A549 (cell line): ENCODE measurements at regions not wholly inside any gene's neighbourhood (a gene's known extent, or its start where the extent isn't known, plus 50 kb on each side); places are given as distances from the start of the nearest gene placed in this dataset.

Experiments
- ATAC-seq, 2 experiments: fragments of 200-7000 bp in 1 of 2; fragments of >200 bp in 1 of 2; cut with Nextera tagmentation in 1 of 2; cut with Tn5 transposase in 1 of 2; 3 replicates each; pipeline versions ENCODE4 v1.8.0 to v1.9.1; 2018 to 2020; ENCODE audit warnings: mild to moderate bottlenecking in 1 of 2, moderate library complexity in 1 of 2
- CTCF ChIA-PET: fragments of 300-600 bp; sonication (Branson Sonifier 250); formaldehyde crosslinking; extraction: SDS; loops from one replicate; lab custom pipeline; 2021; ENCODE audit warnings: antibody characterized with exemption, inconsistent platforms; lab: Yijun Ruan, JAX
- POLR2A ChIA-PET: fragments of 350-600 bp; formaldehyde crosslinking; extraction: SDS; loops from one replicate; lab custom pipeline; 2021; ENCODE audit warnings: antibody characterized with exemption, inconsistent platforms; lab: Yijun Ruan, JAX
- DNase-seq, 2 experiments: peaks; one replicate each; pipeline versions ENCODE4 v3.0.0 to v3.0.0-alpha.2; 2011 to 2016; ENCODE audit warnings: low read depth in 1 of 2, low spot score in 1 of 2
- FAIRE-seq: peaks from 2 replicates; lab custom pipeline; 2011; peaks lifted over from hg19 to GRCh38; lab: Jason Lieb, UNC
- H3K27ac ChIP-seq, 2 experiments: fragments of >200 bp; sonication (Bioruptor Twin); formaldehyde crosslinking; 3 replicates each; pipeline ENCODE4 v1.5.1; 2016 to 2017
- H3K4me1 ChIP-seq: fragments of >200 bp; sonication (Bioruptor Twin); formaldehyde crosslinking; 3 replicates; pipeline ENCODE4 v1.6.1; 2016
- H3K4me2 ChIP-seq: fragments of >200 bp; sonication (Bioruptor Twin); formaldehyde crosslinking; 3 replicates; pipeline ENCODE4 v1.6.1; 2016
- H3K4me3 ChIP-seq: fragments of >200 bp; sonication (Bioruptor Twin); formaldehyde crosslinking; 3 replicates; pipeline ENCODE4 v1.5.1; 2016
- H3K9me3 ChIP-seq: fragments of >200 bp; sonication (Bioruptor Twin); formaldehyde crosslinking; 3 replicates; pipeline ENCODE4 v1.6.1; 2016
- BCL3 ChIP-seq: fragments of >200 bp; sonication (Bioruptor Twin); formaldehyde crosslinking; IDR thresholded peaks from 3 replicates; pipeline ENCODE4 v1.6.1; 2016
- CBX8 ChIP-seq: fragments of 200-600 bp; sonication (generic); IDR thresholded peaks from 2 replicates; pipeline ENCODE4 v1.6.1; 2016
- CHD2 ChIP-seq: fragments of 150-350 bp; IDR thresholded peaks from 2 replicates; pipeline ENCODE4 v1.6.1; 2014; ENCODE audit warnings: low read length; ENCODE audit not compliant: partially characterized antibody
- E2F6 ChIP-seq: IDR thresholded peaks from 2 replicates; pipeline ENCODE4 v1.6.1; 2012; ENCODE audit warnings: low read depth, borderline replicate concordance
- EHMT2 ChIP-seq: fragments of 200-600 bp; sonication (generic); IDR thresholded peaks from 2 replicates; pipeline ENCODE4 v1.6.1; 2016; ENCODE audit warnings: antibody characterized with exemption, low read depth, mild to moderate bottlenecking, moderate library complexity
- ESRRA ChIP-seq: fragments of 150-350 bp; IDR thresholded peaks from 2 replicates; pipeline ENCODE4 v1.6.1; 2014; ENCODE audit warnings: mild to moderate bottlenecking, low read length, borderline replicate concordance
- FOSL2 ChIP-seq, 2 experiments: fragments of 450-650 bp in 1 of 2; fragments of >200 bp in 1 of 2; sonication (Bioruptor Twin) in 1 of 2; formaldehyde crosslinking; IDR thresholded peaks; 2 replicates each; pipeline versions ENCODE4 v1.5.0 to v1.6.1; 2016 to 2020; ENCODE audit warnings: mild to moderate bottlenecking in 1 of 2, moderate library complexity in 1 of 2
- FOXS1 ChIP-seq: fragments of 250-450 bp; sonication (Bioruptor Pico); IDR thresholded peaks from 2 replicates; pipeline ENCODE4 v1.5.0; 2020; ENCODE audit warnings: mild to moderate bottlenecking, moderate library complexity
- HDAC2 ChIP-seq: fragments of 200-600 bp; sonication (generic); IDR thresholded peaks from 2 replicates; pipeline ENCODE4 v1.6.1; 2016
- HES2 ChIP-seq: fragments of >200 bp; sonication (Bioruptor Twin); formaldehyde crosslinking; IDR thresholded peaks from 2 replicates; pipeline ENCODE4 v1.6.1; 2016
- HEYL ChIP-seq: fragments of 250-450 bp; sonication (Bioruptor Pico); IDR thresholded peaks from 2 replicates; pipeline ENCODE4 v1.8.0; 2021; ENCODE audit warnings: mild to moderate bottlenecking, moderate library complexity
- HOXA7 ChIP-seq: fragments of 250-450 bp; sonication (Bioruptor Pico); IDR thresholded peaks from 2 replicates; pipeline ENCODE4 v1.5.0; 2020; ENCODE audit warnings: mild to moderate bottlenecking, moderate library complexity
- JUNB ChIP-seq: fragments of >200 bp; sonication (Bioruptor Twin); formaldehyde crosslinking; IDR thresholded peaks from 2 replicates; pipeline ENCODE4 v1.6.1; 2016
- MAFK ChIP-seq: fragments of 450-650 bp; IDR thresholded peaks from 2 replicates; pipeline ENCODE4 v1.6.1; 2014; ENCODE audit not compliant: partially characterized antibody
- MAZ ChIP-seq: fragments of 150-350 bp; IDR thresholded peaks from 2 replicates; pipeline ENCODE4 v1.6.1; 2014; ENCODE audit warnings: antibody characterized with exemption, low read depth, low read length, borderline replicate concordance
- NPAS2 ChIP-seq: fragments of 250-450 bp; sonication (Bioruptor Pico); IDR thresholded peaks from 2 replicates; pipeline ENCODE4 v1.8.0; 2022; ENCODE audit warnings: mild to moderate bottlenecking, moderate library complexity, borderline replicate concordance
- NR3C1 ChIP-seq: fragments of >200 bp; sonication (Bioruptor Twin); formaldehyde crosslinking; IDR thresholded peaks from 3 replicates; pipeline ENCODE4 v1.6.1; 2017
- POLR2A ChIP-seq: IDR thresholded peaks from 2 replicates; pipeline ENCODE4 v1.6.1; 2012; ENCODE audit warnings: mild to moderate bottlenecking, low read length
- RARB ChIP-seq: fragments of 250-450 bp; sonication (Bioruptor Pico); IDR thresholded peaks from 2 replicates; pipeline ENCODE4 v1.8.0; 2021; ENCODE audit warnings: mild to moderate bottlenecking, moderate library complexity
- RCOR1 ChIP-seq: fragments of 150-350 bp; IDR thresholded peaks from 2 replicates; pipeline ENCODE4 v1.6.1; 2014; ENCODE audit warnings: antibody characterized with exemption, low read length, low read depth
- RFX5 ChIP-seq: fragments of 450-650 bp; IDR thresholded peaks from 2 replicates; pipeline ENCODE4 v1.7.1; 2014; ENCODE audit warnings: antibody characterized with exemption, mild to moderate bottlenecking, moderate library complexity
- RNF2 ChIP-seq: fragments of 200-600 bp; sonication (generic); IDR thresholded peaks from 2 replicates; pipeline ENCODE4 v1.6.1; 2016; ENCODE audit warnings: low read depth, mild to moderate bottlenecking, antibody characterized with exemption, moderate library complexity, borderline replicate concordance
- SMC3 ChIP-seq: fragments of >200 bp; sonication (Bioruptor Twin); formaldehyde crosslinking; IDR thresholded peaks from 3 replicates; pipeline ENCODE4 v1.6.1; 2018; ENCODE audit warnings: inconsistent platforms
- SREBF2 ChIP-seq: fragments of 450-650 bp; IDR thresholded peaks from 2 replicates; pipeline ENCODE4 v1.6.1; 2014; ENCODE audit warnings: mild to moderate bottlenecking, moderate library complexity
- ZFP36 ChIP-seq: fragments of 450-650 bp; IDR thresholded peaks from 2 replicates; pipeline ENCODE4 v1.6.1; 2014; ENCODE audit warnings: borderline replicate concordance; ENCODE audit not compliant: partially characterized antibody
- ZSCAN20 ChIP-seq: fragments of 250-450 bp; sonication (Bioruptor Pico); IDR thresholded peaks from 2 replicates; pipeline ENCODE4 v1.8.0; 2022; ENCODE audit warnings: mild to moderate bottlenecking, moderate library complexity
- WGBS: methylation state at CpG from one replicate; pipeline ENCODE4 v1.1.6; 2017; ENCODE audit errors: missing lambda C conversion rate; 5-methylcytosine and 5-hydroxymethylcytosine counted together

- Histone ChIP-seq H3K4me2 (no peak overlapping the region), H3K4me3 (no peak overlapping the region), H3K27ac (no peak overlapping the region), H3K9me3 (no peaks in the 10 kb centered on the region), H3K4me1 (no peaks in the 10 kb centered on the region)
- POLR2A ChIA-PET, result no interaction called here
- ATAC-seq, result no peak
- no peak for DNase-seq
- CTCF ChIA-PET, result interaction anchor here (0.8 to 1.4 kb wide), 2 partner anchors 15 to 401 kb away, joined by 3 read pairs; no protein-coding TSS in a partner anchor
- 0% methylated on average over 1 of the region's 1 CpG for WGBS
- FAIRE-seq, result no peak
- TF ChIP-seq FOSL2 (IDR thresholded peaks at IDR 0.05), result no peak
- no peak for TF ChIP-seq FOSL2 (CRISPR knock-in tag; IDR thresholded peaks at IDR 0.05)
- TF ChIP-seq ESRRA, result no peak
- no peak for TF ChIP-seq POLR2A
- TF ChIP-seq CHD2, result no peak
- no peak for TF ChIP-seq ZSCAN20 (CRISPR knock-in tag)
- TF ChIP-seq ZFP36, result no peak
- TF ChIP-seq NPAS2, result no peak
- TF ChIP-seq NR3C1, result no peak
- TF ChIP-seq RARB (CRISPR knock-in tag), result no peak
- no peak for TF ChIP-seq MAFK
- TF ChIP-seq RFX5, result no peak
- TF ChIP-seq BCL3, result no peak
- TF ChIP-seq CBX8, result no peak
- no peak for TF ChIP-seq EHMT2
- no peak for TF ChIP-seq RNF2
- TF ChIP-seq, all 56 proteins: peak for 0
Measured at GRCh38 chr9:93812410-93812668, 142.8 kb downstream of the BARX1 start.

- DNase-seq, result no peak
- POLR2A ChIA-PET, result no interaction called here
- H3K9me3 ChIP-seq, result no peaks in the 10 kb centered on the region
- no peak overlapping the region for H3K4me2 ChIP-seq
- no peak for TF ChIP-seq E2F6
- TF ChIP-seq, all 56 proteins: peak for 0
- no peak overlapping the region for H3K4me3 ChIP-seq
- H3K4me1 ChIP-seq, result no peaks in the 10 kb centered on the region
- 73% methylated on average over 35 of the region's 45 CpGs for WGBS
- ATAC-seq, result no peak
- no peak overlapping the region for H3K27ac ChIP-seq
- FAIRE-seq, result no peak
- CTCF ChIA-PET, result interaction anchor here (0.6 to 1.7 kb wide), 4 partner anchors 17 to 504 kb away, joined by 3 to 7 read pairs (median 4); no protein-coding TSS in a partner anchor
Measured at GRCh38 chr9:93810028-93810971, 144.9 kb downstream of the BARX1 start.

GRCh38 chr9:93809204-93809940 lies 145.8 kb downstream of the BARX1 start:
- no peak overlapping the region for H3K4me3 ChIP-seq
- H3K4me2 ChIP-seq, result no peak overlapping the region
- ChIA-PET POLR2A (no interaction called here), CTCF (interaction anchor here (0.6 to 1.7 kb wide), 7 partner anchors 8 to 503 kb away, joined by 3 to 7 read pairs (median 4); no protein-coding TSS in a partner anchor)
- FAIRE-seq (no peak), DNase-seq (no peak), ATAC-seq (no peak)
- no peaks in the 10 kb centered on the region for H3K4me1 ChIP-seq
- H3K9me3 ChIP-seq, result no peaks in the 10 kb centered on the region
- no peak for TF ChIP-seq HOXA7 (CRISPR knock-in tag)
- TF ChIP-seq RARB (CRISPR knock-in tag), result no peak
- TF ChIP-seq SREBF2, result no peak
- TF ChIP-seq FOSL2 (IDR thresholded peaks at IDR 0.05), result no peak
- TF ChIP-seq FOSL2 (CRISPR knock-in tag; IDR thresholded peaks at IDR 0.05), result no peak
- TF ChIP-seq HDAC2, result no peak
- TF ChIP-seq RCOR1, result no peak
- no peak for TF ChIP-seq HEYL (CRISPR knock-in tag)
- TF ChIP-seq JUNB, result no peak
- no peak for TF ChIP-seq ESRRA
- TF ChIP-seq SMC3, result no peak
- no peak for TF ChIP-seq MAZ
- no peak for TF ChIP-seq HES2
- TF ChIP-seq NR3C1, result no peak
- TF ChIP-seq E2F6, result no peak
- no peak for TF ChIP-seq FOXS1 (CRISPR knock-in tag)
- H3K27ac ChIP-seq, result no peak overlapping the region
- 51% methylated on average over 6 of the region's 12 CpGs for WGBS
